ENCODE measurements at regions not wholly inside any gene's neighbourhood (a gene's known extent, or its start where the extent isn't known, plus 50 kb on each side); places are given as distances from the start of the nearest gene placed in this dataset.

DNA sequence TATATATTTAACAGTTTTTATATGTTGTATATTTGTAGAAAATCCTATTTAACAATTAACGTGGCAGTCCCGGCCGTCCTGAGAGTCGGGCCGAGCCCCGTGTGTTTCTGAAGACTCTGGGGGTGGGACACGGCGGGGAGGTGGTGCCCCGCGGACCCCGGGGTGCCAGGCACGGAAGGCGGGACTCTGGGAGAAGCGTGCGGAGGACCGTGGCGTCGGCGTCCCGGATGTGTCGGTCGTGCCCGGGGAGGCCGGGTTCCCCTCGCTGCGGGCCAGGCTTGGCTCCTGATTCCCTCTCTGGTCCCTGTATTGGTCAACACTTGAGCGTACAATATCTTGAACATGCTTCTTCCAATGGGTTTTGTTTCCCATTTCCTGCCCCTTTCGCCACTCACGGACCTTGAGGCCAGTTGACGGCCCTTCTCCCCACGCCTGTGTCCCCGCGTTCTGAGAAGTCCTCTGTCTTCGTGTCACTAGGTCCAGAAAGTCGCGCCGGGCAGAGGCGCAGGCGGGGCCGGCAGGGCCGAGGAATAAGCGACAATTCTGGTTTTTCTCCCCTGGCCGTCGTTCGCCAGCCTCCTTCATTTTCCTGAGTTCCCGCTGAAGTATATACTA is 1076.7 kb downstream of the BRD1 start:
- TF ChIP-seq POLR2AphosphoS5 (IDR thresholded peaks at IDR 0.05; ENCODE audit: low read depth, low read length) (no peak), POLR2A (IDR thresholded peaks at IDR 0.05; ENCODE audit: low read depth, low read length) (no peak)

All from GM12891 (cell line).